ENCODE measurements at regions not wholly inside any gene's neighbourhood (a gene's known extent, or its start where the extent isn't known, plus 50 kb on each side); places are given as distances from the start of the nearest gene placed in this dataset.

DNA sequence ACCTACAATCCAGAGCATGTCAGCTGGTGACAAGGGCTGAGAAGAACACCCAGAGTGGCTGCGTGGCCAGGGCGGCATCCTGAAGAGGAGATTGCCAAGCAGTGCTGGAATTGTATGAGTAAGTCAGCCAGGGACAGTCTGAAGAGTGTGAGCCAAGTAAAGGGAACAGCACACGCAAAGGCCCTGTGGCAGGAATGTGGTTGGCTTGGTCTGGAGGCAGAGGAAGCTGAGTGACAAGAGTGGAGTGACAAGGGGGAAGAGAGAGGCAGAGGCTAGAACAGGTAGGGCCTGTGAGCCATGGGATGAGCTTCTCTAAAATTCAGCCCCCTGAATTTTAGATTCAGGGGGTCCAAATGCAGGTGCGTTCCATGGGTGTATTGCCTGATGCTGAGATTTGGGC is 53.7 kb upstream of the UQCRFS1 start:
- TF ChIP-seq, protein P1, sequence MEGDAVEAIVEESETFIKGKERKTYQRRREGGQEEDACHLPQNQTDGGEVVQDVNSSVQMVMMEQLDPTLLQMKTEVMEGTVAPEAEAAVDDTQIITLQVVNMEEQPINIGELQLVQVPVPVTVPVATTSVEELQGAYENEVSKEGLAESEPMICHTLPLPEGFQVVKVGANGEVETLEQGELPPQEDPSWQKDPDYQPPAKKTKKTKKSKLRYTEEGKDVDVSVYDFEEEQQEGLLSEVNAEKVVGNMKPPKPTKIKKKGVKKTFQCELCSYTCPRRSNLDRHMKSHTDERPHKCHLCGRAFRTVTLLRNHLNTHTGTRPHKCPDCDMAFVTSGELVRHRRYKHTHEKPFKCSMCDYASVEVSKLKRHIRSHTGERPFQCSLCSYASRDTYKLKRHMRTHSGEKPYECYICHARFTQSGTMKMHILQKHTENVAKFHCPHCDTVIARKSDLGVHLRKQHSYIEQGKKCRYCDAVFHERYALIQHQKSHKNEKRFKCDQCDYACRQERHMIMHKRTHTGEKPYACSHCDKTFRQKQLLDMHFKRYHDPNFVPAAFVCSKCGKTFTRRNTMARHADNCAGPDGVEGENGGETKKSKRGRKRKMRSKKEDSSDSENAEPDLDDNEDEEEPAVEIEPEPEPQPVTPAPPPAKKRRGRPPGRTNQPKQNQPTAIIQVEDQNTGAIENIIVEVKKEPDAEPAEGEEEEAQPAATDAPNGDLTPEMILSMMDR (conservative IDR thresholded peaks at IDR 0.05; ENCODE audit: low read length) = no peak
- TF ChIP-seq EZH2phosphoT487 (IDR thresholded peaks at IDR 0.05; ENCODE audit: borderline replicate concordance, low read depth, low read length) = no peak
